ENCODE measurements at regions not wholly inside any gene's neighbourhood (a gene's known extent, or its start where the extent isn't known, plus 50 kb on each side); places are given as distances from the start of the nearest gene placed in this dataset.
A peak's percentile ranks its signal among the peaks of the same experiment; 100 is the strongest.

DNA sequence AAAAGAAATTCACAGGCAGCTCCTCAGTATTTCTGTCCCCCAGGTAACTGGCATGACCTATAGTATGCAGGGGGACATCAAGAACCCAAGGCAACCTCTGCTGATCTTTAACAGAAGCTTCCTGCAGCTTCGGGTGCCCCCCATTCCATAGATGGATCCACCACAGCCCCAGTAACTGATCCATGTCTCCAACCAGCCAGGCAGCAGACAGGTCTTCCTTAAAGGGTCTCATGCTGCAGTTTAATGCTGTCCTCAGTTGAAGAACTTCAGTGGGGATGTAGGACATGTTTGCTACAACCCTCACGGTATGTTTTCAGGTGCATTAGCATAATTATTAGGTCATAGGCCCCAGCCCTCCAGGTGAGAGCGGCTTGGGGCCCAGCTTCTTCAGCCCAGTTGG lies 90.9 kb upstream of the OLIG2 start:
- no peaks in the 10 kb centered on the region for H3K9me3 Mint-ChIP-seq (ENCODE audit: unreplicated experiment)
- H3K9me3 ChIP-seq (ENCODE audit: insufficient read depth, low read depth, low read length): no peaks in the 10 kb centered on the region
- peaks cover 7% of the 10 kb centered on the region for H3K27me3 Mint-ChIP-seq (ENCODE audit: low read depth, unreplicated experiment)
- DNase-seq (ENCODE audit: low read depth): no peak
- H3K4me3 Mint-ChIP-seq (ENCODE audit: unreplicated experiment): no peak overlapping the region
- no peak overlapping the region for H2AFZ ChIP-seq (ENCODE audit: low read depth, low read length)
- TF ChIP-seq EZH2 (IDR thresholded peaks at IDR 0.05; ENCODE audit: insufficient read depth, low read length): no peak
- TF ChIP-seq, protein P1, sequence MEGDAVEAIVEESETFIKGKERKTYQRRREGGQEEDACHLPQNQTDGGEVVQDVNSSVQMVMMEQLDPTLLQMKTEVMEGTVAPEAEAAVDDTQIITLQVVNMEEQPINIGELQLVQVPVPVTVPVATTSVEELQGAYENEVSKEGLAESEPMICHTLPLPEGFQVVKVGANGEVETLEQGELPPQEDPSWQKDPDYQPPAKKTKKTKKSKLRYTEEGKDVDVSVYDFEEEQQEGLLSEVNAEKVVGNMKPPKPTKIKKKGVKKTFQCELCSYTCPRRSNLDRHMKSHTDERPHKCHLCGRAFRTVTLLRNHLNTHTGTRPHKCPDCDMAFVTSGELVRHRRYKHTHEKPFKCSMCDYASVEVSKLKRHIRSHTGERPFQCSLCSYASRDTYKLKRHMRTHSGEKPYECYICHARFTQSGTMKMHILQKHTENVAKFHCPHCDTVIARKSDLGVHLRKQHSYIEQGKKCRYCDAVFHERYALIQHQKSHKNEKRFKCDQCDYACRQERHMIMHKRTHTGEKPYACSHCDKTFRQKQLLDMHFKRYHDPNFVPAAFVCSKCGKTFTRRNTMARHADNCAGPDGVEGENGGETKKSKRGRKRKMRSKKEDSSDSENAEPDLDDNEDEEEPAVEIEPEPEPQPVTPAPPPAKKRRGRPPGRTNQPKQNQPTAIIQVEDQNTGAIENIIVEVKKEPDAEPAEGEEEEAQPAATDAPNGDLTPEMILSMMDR (IDR thresholded peaks at IDR 0.05; ENCODE audit: insufficient read depth, low read depth, low read length): no peak
- H3K9ac ChIP-seq (ENCODE audit: low read length): no peak overlapping the region
- no peaks in the 10 kb centered on the region for H3K36me3 Mint-ChIP-seq (ENCODE audit: low read depth, unreplicated experiment)
- H3K36me3 ChIP-seq (ENCODE audit: insufficient read depth, low read length): no peaks in the 10 kb centered on the region
- H3K27ac ChIP-seq (ENCODE audit: low read depth, low read length): no peak overlapping the region
- H3K4me1 ChIP-seq (ENCODE audit: insufficient read depth, low read length): no peaks in the 10 kb centered on the region
- H3K4me2 ChIP-seq (ENCODE audit: low read length): no peak overlapping the region
- no peaks in the 10 kb centered on the region for H3K79me2 ChIP-seq (ENCODE audit: insufficient read depth, low read length)
- H4K20me1 ChIP-seq (ENCODE audit: insufficient read depth, low read length): no peaks in the 10 kb centered on the region
- H3K27me3 ChIP-seq (ENCODE audit: insufficient read depth, low read length): no peaks in the 10 kb centered on the region
- no peaks in the 10 kb centered on the region for H3K4me1 Mint-ChIP-seq (ENCODE audit: low read depth, unreplicated experiment)
- H3K4me3 ChIP-seq (ENCODE audit: insufficient read depth, low read depth, low read length): no peak overlapping the region
- no peak for FAIRE-seq
- H3K27ac Mint-ChIP-seq (ENCODE audit: unreplicated experiment): no peak overlapping the region

DNA sequence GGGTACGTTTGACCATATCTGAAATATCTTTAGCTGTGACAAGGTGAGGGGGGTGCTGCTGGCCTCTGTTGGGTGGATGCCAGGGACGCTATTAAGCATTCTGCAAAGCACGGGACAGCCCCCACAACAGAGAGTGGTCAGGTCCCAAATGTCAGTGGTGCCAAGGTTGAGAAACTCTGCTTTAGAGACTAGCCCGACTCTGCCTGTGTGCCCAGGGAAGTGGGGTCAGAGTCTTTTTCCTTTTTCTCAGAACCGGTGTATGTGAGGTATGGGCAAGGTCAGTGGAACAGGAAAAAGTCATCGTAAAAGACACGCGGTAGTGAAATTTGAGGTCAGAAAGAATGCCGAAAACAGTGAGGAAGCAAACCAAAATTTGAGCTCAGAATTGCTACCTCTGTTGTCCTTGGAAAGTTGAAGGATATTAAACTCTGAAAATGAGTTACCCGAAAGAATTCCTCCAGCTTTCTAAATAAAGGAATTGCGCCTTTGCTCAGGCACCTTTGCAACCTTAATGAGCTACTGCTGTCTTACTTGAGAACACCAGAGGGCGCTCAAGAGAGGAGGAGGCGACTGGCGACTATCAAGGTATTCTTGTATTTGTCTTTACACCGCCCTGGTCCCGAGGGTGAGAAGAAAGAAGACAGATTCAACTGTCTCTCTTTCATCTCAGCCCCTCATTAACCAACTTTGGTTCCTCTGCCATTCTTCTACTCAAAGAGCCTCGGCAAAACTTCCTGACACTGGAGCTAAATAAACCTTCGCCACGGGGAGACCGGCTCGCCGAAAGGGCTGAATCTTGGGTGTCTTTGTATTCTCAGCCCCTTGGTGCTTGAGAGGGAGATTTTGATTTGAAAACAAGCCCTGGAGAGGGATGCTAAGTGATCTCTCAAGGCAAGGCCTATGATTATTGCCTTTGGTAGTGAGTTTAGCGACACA lies 85.4 kb upstream of the OLIG2 start:
- H3K36me3 Mint-ChIP-seq (ENCODE audit: low read depth, unreplicated experiment): no peaks in the 10 kb centered on the region
- H3K27ac Mint-ChIP-seq (ENCODE audit: unreplicated experiment): no peak overlapping the region
- Histone ChIP-seq H3K9me3 (ENCODE audit: insufficient read depth, low read depth, low read length) (no peaks in the 10 kb centered on the region), H3K9ac (ENCODE audit: low read length) (no peak overlapping the region), H3K79me2 (ENCODE audit: insufficient read depth, low read length) (no peaks in the 10 kb centered on the region), H3K4me3 (ENCODE audit: insufficient read depth, low read depth, low read length) (no peak overlapping the region), H3K4me2 (ENCODE audit: low read length) (no peak overlapping the region), H3K27me3 (ENCODE audit: insufficient read depth, low read length) (no peaks in the 10 kb centered on the region), H3K4me1 (ENCODE audit: insufficient read depth, low read length) (no peaks in the 10 kb centered on the region), H3K36me3 (ENCODE audit: insufficient read depth, low read length) (no peaks in the 10 kb centered on the region), H4K20me1 (ENCODE audit: insufficient read depth, low read length) (no peaks in the 10 kb centered on the region), H3K27ac (ENCODE audit: low read depth, low read length) (no peak overlapping the region), H2AFZ (ENCODE audit: low read depth, low read length) (no peak overlapping the region)
- DNase-seq (ENCODE audit: low read depth) (peak; percentile 10), FAIRE-seq (no peak)
- H3K4me3 Mint-ChIP-seq (ENCODE audit: unreplicated experiment): no peak overlapping the region
- no peaks in the 10 kb centered on the region for H3K4me1 Mint-ChIP-seq (ENCODE audit: low read depth, unreplicated experiment)
- TF ChIP-seq, protein P1 (IDR thresholded peaks at IDR 0.05; ENCODE audit: insufficient read depth, low read depth, low read length): peak; percentile 82
- TF ChIP-seq EZH2 (IDR thresholded peaks at IDR 0.05; ENCODE audit: insufficient read depth, low read length): no peak
- H3K9me3 Mint-ChIP-seq (ENCODE audit: unreplicated experiment): peaks cover 3% of the 10 kb centered on the region
- H3K27me3 Mint-ChIP-seq (ENCODE audit: low read depth, unreplicated experiment): peaks cover 22% of the 10 kb centered on the region

DNA sequence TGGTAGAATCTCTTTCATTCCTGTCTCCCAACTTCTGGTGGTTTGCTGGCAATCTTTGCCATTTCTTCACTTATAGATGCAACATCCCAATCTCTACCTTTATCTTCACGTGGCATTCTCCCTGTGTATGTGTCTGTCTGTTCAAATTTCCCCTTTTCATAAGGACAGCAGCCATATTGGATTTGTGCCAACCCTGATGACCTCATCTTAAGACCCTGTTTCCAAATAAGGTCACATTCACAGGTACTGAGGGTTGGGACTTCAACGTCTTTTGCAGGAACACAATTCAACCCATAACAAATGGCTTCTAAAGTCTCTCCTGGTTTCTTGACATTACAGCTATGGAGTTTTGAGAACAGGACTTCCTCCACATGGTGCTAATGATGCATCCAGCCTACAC lies 84.5 kb upstream of the OLIG2 start:
- H3K27ac ChIP-seq (ENCODE audit: low read depth, low read length): no peak overlapping the region
- no peaks in the 10 kb centered on the region for H3K4me1 Mint-ChIP-seq (ENCODE audit: low read depth, unreplicated experiment)
- no peak overlapping the region for H3K4me3 Mint-ChIP-seq (ENCODE audit: unreplicated experiment)
- H3K9me3 Mint-ChIP-seq (ENCODE audit: unreplicated experiment): peaks cover 3% of the 10 kb centered on the region
- no peak for FAIRE-seq
- H3K4me3 ChIP-seq (ENCODE audit: insufficient read depth, low read depth, low read length): no peak overlapping the region
- no peaks in the 10 kb centered on the region for H3K27me3 ChIP-seq (ENCODE audit: insufficient read depth, low read length)
- H3K9ac ChIP-seq (ENCODE audit: low read length): no peak overlapping the region
- H3K27me3 Mint-ChIP-seq (ENCODE audit: low read depth, unreplicated experiment): peaks cover 24% of the 10 kb centered on the region
- H3K9me3 ChIP-seq (ENCODE audit: insufficient read depth, low read depth, low read length): no peaks in the 10 kb centered on the region
- H3K4me2 ChIP-seq (ENCODE audit: low read length): no peak overlapping the region
- H4K20me1 ChIP-seq (ENCODE audit: insufficient read depth, low read length): no peaks in the 10 kb centered on the region
- no peaks in the 10 kb centered on the region for H3K4me1 ChIP-seq (ENCODE audit: insufficient read depth, low read length)
- TF ChIP-seq, protein P1 (IDR thresholded peaks at IDR 0.05; ENCODE audit: insufficient read depth, low read depth, low read length): no peak
- TF ChIP-seq EZH2 (IDR thresholded peaks at IDR 0.05; ENCODE audit: insufficient read depth, low read length): no peak
- H3K36me3 ChIP-seq (ENCODE audit: insufficient read depth, low read length): no peaks in the 10 kb centered on the region
- no peaks in the 10 kb centered on the region for H3K79me2 ChIP-seq (ENCODE audit: insufficient read depth, low read length)
- no peak for DNase-seq (ENCODE audit: low read depth)
- H3K27ac Mint-ChIP-seq (ENCODE audit: unreplicated experiment): no peak overlapping the region
- no peak overlapping the region for H2AFZ ChIP-seq (ENCODE audit: low read depth, low read length)
- H3K36me3 Mint-ChIP-seq (ENCODE audit: low read depth, unreplicated experiment): no peaks in the 10 kb centered on the region
